HG03457 (cell line): ENCODE measurements at regions not wholly inside any gene's neighbourhood (a gene's known extent, or its start where the extent isn't known, plus 50 kb on each side); places are given as distances from the start of the nearest gene placed in this dataset.
"Not testable (repeated sequence)": the region's sequence is repeated elsewhere in the genome, so short reads cannot be mapped to it uniquely, and the experiment has no call there.

Experiments
- ATAC-seq: cut with Tn5 transposase; IDR thresholded peaks from one replicate; pipeline ENCODE4 v1.9.1; 2021; ENCODE audit warnings: moderate number of reproducible peaks; ENCODE audit not compliant: unreplicated experiment

GRCh38 chr2:111355823-111356511 lies 235.3 kb downstream of the BCL2L11 start:
- ATAC-seq = not testable (repeated sequence)

DNA sequence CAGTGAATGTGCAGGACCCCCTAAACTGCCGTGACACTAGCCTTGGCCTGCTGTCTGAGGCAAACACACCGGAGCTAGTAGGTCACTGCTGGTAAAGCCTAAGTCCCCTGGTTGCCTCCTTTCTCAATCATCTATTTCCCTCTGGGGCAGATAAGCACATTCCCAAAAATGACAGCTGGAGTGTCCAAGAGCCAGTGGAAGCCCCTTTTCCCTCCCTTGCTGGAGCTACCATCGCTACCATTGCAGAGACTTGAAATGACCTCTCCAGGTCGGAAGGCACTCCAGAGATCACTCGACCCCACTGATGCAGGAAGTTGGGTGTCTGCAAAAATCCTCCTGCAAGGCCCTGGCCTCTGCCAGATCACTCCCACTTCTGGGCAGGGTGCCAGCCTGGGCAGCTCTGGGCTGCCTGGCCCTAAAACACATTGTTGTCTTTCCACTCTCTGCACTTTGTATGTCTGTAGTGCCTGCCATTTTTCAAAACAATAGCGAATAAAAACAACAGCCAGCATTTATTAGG lies 235.9 kb downstream of the BCL2L11 start:
- not testable (repeated sequence) for ATAC-seq

GRCh38 chr2:111365986-111366640 lies 245.4 kb downstream of the BCL2L11 start:
- ATAC-seq = not testable (repeated sequence)

GRCh38 chr2:111366641-111367029 lies 245.9 kb downstream of the BCL2L11 start:
- ATAC-seq = not testable (repeated sequence)

- not testable (repeated sequence) for ATAC-seq
These were observed 246.4 kb downstream of the BCL2L11 start for GRCh38 chr2:111367080-111367479.

DNA sequence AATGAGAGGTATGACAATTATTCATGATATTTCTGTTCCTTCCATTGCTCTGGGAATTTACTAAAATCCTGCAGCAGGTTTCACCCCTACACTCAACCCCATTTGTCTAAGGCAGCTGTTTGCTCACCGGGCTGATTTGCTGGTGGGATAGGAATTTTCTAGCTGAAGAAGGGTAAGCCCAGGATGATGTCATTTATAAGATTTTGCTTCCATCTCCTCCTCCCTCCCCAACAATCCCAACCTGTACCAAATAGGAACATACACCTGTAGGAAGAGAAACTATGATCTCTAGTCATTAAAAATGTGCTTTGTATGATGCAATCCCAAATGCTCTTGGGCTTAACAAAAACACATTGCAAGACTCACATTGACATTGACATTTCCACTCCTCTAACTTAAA lies 247.2 kb downstream of the BCL2L11 start:
- ATAC-seq = not testable (repeated sequence)

DNA sequence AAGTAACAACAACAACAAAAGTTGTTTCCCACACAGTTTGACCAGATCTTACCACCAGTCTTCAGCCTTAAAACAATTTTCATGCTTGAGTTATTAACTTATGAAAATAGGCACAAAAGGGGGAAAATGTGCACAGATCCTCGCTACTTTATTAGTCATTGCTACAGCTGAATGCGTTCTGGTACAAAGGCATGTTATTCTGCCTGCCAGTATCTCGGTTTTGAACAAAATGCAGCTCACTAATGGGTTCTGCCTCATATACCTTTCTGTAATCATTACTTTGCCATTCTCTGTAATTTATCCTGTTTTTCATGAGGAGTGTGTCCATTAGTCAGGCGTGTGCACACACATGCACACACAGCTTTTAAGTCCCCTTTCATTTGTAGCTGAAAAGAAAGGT lies 247.6 kb downstream of the BCL2L11 start:
- not testable (repeated sequence) for ATAC-seq

- ATAC-seq = not testable (repeated sequence)
These were observed 252.3 kb downstream of the BCL2L11 start for GRCh38 chr2:111373060-111373459.

DNA sequence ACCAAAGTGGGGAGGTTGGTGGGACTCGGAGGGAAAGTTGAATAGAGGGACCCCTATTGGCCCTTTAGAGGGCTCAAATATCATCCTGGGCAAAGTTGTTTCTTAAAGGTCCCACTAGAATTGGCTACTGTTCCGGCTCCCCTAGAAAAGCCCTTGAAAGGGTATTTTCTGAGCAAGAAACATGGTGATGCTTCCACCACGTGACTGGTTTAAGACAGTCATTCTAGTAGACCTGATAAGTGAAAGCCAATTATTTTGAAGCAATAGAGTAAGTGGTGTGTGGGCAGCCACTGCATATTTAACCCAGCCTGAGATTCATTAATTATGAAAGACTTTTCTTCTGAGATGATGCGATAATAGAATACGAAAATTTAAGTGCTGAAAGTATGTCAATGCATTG lies 253.3 kb downstream of the BCL2L11 start:
- ATAC-seq = not testable (repeated sequence)

- not testable (repeated sequence) for ATAC-seq
These were observed 254.0 kb downstream of the BCL2L11 start for GRCh38 chr2:111374734-111375133.

DNA sequence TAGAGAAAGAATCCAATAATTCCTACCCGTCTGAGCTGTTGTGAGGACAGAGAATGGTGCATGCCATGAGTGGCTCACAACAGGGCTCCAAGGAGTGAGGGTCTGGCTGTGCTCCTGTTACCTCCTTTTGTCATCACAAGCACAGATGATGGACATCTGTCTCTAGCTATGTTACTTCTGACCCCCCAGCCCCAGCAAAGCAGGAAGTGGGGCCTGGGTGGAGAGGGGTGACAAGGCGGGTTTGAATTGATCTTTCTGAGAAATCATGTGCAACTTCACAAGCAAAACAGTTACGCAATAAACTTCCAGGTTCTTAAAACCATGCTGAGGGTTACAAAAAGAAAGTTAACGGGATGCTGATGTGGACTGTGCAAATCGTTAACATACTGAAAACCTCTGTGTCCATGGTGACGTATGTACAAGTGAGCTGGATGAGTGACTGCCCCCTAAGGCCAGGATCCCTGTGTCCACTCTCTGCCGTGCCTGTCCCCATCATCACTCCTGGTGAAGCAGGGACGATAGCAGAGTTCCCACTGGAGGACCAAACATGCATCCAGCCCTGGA lies 254.7 kb downstream of the BCL2L11 start:
- ATAC-seq = not testable (repeated sequence)

DNA sequence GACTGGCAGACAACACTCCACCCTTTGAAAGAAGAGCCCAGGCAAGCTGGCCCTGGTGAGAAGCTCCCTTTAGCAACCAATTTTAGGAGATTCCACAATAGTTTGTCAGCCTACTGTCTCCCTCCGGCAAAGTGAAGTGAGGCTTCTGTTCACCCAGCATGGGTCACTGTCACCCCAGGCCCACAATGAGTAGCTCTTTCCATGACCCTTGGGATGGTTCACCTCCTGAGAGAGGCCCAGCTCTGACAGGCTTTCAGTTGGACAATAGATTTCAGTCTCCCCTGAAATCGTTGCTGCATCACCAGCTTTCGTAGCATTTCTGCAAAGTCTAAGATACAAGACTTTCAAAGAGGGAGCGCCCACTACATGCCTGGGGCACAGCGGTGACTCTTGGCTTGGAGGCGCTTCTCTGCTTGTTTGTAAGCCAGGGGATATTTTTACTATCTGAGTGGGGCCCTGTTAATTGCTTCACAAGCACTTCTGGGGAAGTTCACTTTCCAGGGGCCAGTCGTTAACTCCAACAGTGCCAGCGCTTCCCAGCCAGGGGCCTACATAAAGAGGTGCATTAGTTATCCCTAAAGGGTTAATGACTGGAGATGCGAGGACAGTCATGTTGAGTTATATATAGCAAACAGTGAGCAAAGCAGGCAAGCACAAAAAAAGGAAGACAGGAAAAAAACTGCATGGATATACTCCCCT lies 255.7 kb downstream of the BCL2L11 start:
- ATAC-seq = not testable (repeated sequence)

DNA sequence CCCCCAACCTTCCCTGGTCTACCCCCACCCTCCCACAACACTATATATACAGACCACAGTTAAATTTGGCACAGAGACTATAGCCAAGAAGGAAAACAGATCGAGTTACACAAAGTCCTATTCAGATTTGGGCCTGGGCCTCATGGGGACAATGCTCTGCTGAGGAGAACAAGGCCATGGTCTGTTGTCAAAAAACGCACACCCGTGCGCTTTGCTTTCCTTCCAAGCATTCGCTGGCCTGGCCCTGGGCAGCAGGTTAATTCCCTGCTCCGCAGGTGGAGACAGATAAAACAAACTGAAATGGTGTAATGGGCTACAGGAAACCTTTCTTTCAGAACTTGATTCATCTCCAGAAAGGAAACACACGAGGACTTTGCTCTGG lies 256.2 kb downstream of the BCL2L11 start:
- ATAC-seq = not testable (repeated sequence)

DNA sequence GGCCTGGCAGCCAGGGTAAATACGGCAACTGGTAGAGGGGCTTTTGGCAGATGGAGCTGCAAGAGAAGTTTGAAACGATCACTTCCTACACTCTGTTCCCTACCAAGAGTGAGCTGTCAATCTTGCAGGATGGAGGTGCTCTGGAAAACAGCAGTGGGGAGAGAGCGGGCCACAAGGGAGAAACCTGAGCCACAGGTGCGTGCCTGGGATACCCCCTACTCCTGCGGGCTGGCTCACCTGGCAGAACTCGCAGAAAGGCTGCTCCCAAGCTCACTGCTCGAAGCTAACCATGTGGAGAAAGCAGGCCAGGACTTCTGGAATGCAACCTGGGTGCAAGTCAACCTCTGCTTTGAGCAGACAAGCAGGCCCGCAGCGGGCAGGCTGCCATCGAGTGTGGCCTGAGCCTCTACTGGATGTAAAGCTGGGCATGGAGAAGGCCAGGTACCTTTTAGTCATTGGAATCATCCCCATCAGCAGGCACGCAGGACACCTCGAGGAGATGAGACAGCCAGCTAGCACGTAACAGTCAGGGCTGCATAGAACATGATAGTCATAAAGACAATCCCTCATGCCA lies 256.8 kb downstream of the BCL2L11 start:
- ATAC-seq = not testable (repeated sequence)

DNA sequence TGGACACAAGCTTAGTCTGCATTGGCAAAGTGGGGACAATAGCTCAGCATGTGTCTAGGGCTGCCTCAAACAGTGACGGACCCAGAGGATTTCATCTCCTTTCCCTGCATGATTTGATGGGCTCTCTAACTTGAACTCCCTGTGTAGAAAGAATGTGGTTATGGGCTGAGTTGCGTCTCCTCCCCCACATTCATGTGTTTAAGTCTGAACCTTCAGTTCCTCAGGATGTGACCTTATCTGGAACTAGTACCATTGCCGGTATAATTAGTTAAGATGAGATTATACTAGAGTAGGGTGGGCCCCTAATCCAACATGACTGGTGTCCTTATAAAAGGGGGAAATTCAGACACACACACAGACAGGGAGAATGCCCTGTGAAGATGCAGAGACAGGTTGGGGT lies 257.6 kb downstream of the BCL2L11 start:
- ATAC-seq = not testable (repeated sequence)

DNA sequence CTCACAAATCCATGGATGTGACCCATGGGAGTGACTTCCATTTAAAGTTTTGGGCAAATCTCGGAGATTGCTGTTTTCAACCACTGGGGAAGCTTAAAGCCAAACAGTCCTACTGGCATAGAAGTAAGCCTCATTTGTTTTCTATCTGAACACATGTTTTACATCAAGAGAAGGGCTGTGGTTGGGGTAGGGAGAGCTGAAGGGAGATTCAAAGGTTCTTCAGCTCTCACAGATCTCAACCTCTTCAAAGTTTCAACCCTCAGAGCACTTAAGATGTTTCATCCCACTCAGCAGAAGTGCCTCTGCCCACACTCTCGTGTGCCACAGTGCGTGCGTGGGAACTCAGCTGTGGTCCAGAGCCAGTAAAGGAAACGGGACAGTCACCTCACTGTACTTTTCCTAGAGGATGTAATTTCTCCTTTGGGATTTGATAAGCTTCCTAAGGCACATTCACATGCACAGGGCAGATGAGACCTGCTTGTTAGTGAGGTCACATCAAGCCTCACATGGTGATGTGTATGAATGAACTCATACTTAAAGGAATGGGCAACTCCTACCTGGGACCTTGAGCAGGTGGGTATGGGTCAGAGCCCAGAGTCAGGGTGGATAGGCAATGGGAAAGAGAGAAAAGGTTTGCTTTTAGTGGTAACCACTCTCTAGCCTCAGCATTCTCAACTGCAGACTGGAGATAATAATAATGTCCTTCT lies 260.2 kb downstream of the BCL2L11 start:
- not testable (repeated sequence) for ATAC-seq

GRCh38 chr2:111381530-111382306 lies 261.0 kb downstream of the BCL2L11 start:
- ATAC-seq = not testable (repeated sequence)

GRCh38 chr2:111382507-111382906 lies 261.8 kb downstream of the BCL2L11 start:
- not testable (repeated sequence) for ATAC-seq

DNA sequence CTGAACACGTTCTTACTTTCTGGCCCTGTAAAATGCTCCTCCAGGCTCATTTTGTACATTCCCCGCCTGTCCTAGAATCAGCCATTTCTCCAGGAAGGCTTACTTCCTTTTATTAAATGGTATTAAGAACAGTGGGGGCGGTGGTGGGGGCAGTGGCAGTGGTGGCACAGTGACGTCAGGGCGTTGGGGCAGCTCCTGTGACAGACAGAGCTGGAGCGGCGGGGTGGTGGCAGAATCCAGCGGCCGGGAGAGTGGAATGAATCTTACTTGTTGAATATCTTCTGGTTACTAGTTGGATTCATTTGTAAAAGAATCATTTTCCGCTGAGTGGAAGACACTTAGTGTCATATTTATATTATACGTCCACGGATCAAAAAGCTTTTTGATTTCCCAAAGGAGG lies 262.6 kb downstream of the BCL2L11 start:
- not testable (repeated sequence) for ATAC-seq
